ENCODE measurements at regions not wholly inside any gene's neighbourhood (a gene's known extent, or its start where the extent isn't known, plus 50 kb on each side); places are given as distances from the start of the nearest gene placed in this dataset.

GRCh38 chr10:8499752-8500390, 445.4 kb downstream of the GATA3 start:
- FAIRE-seq (no peak), DNase-seq (ENCODE audit: extremely low spot score, insufficient read length, low read depth) (no peak)

DNA sequence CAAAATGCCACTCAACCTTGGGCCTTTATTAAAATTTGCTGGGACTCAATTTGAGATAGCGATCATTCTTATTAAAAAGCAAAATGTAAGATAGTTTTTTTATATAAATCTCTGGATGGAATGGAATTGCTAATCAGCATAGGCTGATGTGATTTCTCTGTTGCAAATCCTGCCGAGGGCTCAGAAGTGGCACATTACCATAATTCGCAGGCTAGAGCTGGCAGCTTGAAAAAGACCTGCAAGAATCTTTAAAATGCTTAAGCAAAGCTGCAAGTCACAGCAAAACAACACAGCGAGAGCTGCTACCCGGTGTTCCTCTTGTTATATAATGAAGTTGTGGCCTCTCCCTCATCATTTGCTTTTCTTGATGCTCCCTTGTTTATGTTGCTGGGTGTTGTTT, 448.1 kb downstream of the GATA3 start:
- DNase-seq (ENCODE audit: extremely low spot score, insufficient read length, low read depth): no peak
- FAIRE-seq: no peak

DNA sequence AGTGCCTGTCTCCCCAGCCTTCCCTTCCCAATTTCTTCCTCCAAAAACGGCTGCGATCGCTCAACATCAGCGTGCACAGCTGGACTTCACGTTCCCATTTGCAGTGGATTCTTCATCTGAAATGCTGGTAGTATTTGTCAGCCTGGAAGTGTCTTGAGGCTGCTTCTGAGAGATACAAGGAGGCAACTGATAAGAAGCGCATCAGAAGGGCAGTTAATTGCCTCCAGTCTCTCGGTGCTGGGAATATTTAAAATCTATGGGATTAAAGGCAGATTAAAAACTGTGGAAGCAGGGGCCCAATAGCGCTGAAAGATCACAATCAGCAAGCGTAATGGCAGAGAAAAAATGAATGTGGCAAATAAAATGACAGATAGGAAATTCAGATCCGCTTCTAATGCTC, 450.0 kb downstream of the GATA3 start:
- no peak for DNase-seq (ENCODE audit: extremely low spot score, insufficient read length, low read depth)
- FAIRE-seq: no peak

- no peak for FAIRE-seq
Measured at GRCh38 chr10:8507156-8507555, 452.7 kb downstream of the GATA3 start.

GRCh38 chr10:8508882-8509281, 454.4 kb downstream of the GATA3 start:
- DNase-seq (ENCODE audit: extremely low spot score, insufficient read length, low read depth): no peak
- no peak for FAIRE-seq

More at GRCh38 chr10:8507156-8507555, 452.7 kb downstream of the GATA3 start:
- DNase-seq (ENCODE audit: extremely low spot score, insufficient read length, low read depth): no peak

DNA sequence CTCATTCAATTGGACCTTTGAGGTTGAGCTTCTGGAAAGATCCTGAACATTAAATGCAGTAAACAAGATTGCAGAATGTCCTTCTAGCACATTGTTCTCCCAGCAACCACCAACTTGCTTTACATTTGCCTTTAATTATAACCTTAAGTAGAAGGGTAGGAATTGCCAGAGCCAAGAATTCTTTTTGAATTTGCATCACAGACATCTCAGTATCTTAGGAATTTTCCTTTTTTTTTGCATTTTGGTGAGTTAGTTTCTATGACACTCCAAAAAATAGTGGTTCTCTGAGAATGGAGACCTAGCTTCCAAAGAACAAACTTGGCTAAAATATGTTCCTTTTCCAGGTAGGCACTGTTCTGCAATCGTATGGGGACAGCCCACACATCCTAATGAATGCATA, 456.0 kb downstream of the GATA3 start:
- FAIRE-seq (no peak), DNase-seq (ENCODE audit: extremely low spot score, insufficient read length, low read depth) (no peak)

DNA sequence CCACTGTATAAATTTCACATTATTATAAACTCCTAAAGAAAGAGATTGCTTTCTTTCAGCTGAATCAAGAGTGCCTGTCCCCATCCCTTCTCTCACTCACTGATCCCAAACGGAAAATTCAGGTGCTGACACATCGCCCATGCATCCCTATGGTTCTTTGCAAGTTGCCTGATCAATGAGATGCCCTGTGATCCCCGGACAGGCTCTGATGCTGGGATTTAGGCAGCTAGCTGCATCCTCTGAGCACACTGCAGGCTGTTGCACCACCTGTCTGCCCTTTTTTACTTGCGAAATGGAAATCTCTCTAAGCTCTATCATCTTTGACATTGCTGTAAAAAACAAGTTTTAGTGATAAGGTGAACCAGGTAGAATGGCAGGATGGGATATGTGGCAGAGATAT, 456.5 kb downstream of the GATA3 start:
- DNase-seq (ENCODE audit: extremely low spot score, insufficient read length, low read depth) (no peak), FAIRE-seq (no peak)

DNA sequence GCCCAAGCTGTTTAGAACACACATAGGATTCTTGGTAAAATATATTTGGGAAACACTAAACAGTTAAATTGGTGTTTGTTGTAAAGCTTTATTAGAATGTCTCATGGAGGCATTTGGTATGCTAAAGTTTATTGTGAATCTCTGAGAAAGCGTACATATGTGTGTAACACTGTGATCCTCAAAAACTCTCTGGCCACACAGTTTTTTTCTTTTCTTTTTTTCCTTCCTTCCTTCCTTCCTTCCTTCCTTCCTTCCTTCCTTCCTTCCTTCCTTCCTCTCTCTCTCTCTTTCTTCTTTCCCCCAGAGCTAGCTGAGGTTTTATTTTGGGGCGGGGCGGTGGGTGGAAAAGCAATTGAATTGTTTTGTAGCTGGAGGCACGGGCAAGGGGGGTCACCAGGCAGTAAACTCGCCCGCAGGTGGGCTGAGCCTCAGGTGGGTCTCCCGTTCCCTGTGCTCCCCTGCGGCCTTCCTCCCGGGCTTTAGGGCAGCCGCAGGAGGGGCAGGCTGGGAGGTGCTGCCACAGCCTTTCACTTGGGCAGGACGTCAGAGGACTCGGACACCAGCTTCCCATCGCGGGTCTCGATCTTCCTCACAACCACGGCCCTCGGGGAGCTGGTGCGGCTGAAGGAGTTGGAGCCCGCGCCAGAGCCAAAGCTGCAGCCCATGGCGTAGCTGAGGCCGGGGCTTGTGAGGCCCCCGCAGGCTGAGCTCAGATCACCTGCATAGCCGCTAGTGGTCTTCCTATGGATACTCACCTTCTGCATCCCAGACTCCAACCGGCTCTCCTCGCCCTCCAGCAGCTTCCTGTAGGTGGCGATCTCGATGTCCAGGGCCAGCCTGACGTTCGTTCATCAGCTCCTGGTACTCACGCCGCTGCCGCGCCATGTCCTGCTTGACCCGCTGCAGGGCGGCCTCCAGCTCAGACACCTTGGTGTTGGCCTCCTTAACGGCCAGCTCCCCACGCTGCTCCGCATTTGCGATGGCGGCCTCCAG, 459.0 kb downstream of the GATA3 start:
- DNase-seq (ENCODE audit: extremely low spot score, insufficient read length, low read depth) (no peak), FAIRE-seq (no peak)

GRCh38 chr10:8520382-8520781, 465.9 kb downstream of the GATA3 start:
- FAIRE-seq (no peak), DNase-seq (ENCODE audit: extremely low spot score, insufficient read length, low read depth) (no peak)

- no peak for FAIRE-seq
Measured at GRCh38 chr10:8527773-8528172, 473.3 kb downstream of the GATA3 start.

GRCh38 chr10:8531116-8531515, 476.6 kb downstream of the GATA3 start:
- no peak for DNase-seq (ENCODE audit: extremely low spot score, insufficient read length, low read depth)
- FAIRE-seq: no peak

More at GRCh38 chr10:8527773-8528172, 473.3 kb downstream of the GATA3 start:
- DNase-seq (ENCODE audit: extremely low spot score, insufficient read length, low read depth): no peak

DNA sequence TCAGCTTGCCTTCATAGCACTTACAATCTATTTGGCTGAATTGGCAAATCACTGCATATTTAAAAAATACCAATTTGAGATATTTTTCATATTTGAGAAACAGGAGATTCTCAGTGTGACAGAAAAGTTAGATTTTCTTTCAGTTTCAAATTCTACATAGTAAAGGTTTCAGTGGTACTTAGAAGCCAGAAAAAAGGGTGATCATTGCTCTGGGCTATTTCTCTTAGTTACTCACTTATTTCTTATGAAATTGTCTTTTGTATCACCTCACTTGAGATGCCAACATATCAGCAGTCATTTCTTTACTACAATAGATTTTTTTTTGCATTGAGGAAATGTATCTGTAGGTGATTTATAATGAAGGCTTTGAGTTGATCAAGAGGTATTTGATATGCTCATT, 478.2 kb downstream of the GATA3 start:
- no peak for DNase-seq (ENCODE audit: extremely low spot score, insufficient read length, low read depth)
- no peak for FAIRE-seq

DNA sequence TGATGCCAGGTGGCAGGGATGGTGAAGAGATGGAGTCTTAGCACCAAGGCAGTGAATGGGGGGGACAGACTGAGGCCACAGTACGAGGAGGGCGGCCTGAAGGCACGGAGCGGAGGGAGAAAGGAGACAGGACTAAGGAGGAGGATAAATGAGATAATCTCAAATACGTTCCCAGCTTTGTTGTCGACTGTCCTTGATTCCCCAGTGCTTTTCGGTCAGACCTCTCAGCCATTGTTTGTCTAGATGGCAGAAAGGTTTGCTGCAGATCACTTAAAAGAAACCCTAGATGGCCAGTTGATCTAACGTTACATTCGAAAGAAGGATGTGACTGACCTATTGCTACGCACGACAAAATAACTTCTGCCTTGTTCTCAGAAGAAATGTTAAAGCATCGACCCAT, 479.0 kb downstream of the GATA3 start:
- no peak for DNase-seq (ENCODE audit: extremely low spot score, insufficient read length, low read depth)

DNA sequence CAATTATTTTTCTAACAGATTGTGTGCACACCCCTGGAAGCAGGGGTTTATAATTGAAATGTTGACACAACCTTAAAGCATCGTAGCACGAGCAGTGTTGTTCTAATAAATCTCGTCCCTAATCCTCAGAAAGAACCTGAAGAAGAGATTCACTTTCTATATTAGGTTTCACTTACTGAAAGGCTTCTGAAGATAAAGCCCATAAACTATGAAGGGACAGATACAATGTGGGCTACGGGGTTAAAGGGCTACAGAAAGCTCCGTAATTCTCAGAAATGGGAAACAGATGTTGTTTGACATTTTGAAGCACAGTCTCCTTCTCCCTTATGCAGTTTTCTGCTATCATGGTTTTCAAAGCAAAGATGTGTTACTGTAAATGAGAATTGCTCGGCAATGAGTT, 479.6 kb downstream of the GATA3 start:
- FAIRE-seq (no peak), DNase-seq (ENCODE audit: extremely low spot score, insufficient read length, low read depth) (no peak)

More for the DNA sequence above, 479.0 kb downstream of the GATA3 start:
- no peak for FAIRE-seq

- FAIRE-seq: no peak
- DNase-seq (ENCODE audit: extremely low spot score, insufficient read length, low read depth): no peak
Measured at GRCh38 chr10:8534891-8535290, 480.4 kb downstream of the GATA3 start.

GRCh38 chr10:8539056-8539455, 484.6 kb downstream of the GATA3 start:
- FAIRE-seq (no peak), DNase-seq (ENCODE audit: extremely low spot score, insufficient read length, low read depth) (no peak)

DNA sequence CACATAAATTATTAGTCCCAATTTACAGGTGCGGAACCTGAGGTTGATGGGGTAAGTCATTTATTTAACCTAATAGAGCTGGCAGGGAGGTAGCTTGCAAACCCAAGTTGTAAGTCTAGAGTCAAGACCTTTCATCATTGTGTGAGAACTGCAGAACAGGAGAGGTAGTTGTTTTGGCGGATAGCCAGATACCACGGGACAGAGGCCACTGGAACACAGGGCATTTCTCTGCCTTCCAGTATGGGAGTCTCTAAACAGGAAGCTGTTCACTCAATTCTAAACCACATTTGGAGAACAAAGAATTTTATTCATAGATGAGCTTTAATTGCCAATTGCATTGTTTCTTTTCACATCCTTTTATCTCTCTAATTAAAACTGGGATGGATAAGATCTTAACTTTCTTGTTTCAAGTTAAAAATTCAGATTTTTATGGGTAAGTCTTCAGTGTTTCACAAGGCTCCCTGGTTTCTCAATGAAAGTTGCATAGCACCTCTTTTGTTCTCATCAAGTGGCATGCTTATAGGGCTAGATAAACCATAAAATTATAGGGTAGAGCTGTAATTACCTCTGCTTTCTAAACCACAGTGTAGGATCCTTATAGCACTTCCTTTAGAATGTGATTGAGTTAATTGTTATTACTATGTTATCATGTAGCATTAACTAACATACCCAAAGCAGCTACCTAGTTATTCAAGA, 489.0 kb downstream of the GATA3 start:
- DNase-seq (ENCODE audit: extremely low spot score, insufficient read length, low read depth) (no peak), FAIRE-seq (no peak)

GRCh38 chr10:8544057-8544380, 489.5 kb downstream of the GATA3 start:
- FAIRE-seq (no peak), DNase-seq (ENCODE audit: extremely low spot score, insufficient read length, low read depth) (no peak)

DNA sequence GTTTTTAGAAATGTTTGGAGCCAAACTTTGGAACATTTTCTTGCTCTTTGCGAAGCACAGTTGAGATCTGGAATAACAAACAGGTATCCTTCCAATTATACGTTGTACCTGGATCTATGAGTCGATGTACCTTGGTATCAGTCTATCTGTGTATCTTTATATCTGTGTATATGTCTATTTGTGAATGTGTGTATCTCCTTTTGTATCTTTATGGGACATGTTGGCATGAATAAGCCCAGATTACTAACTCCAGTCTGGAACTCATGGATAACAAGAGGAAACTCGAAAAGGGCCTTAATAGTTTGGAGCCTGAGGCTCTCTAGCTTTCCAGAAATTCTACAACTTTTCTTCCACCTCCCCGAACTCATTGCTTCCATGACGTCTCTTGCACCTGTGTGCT, 490.0 kb downstream of the GATA3 start:
- FAIRE-seq: no peak

DNA sequence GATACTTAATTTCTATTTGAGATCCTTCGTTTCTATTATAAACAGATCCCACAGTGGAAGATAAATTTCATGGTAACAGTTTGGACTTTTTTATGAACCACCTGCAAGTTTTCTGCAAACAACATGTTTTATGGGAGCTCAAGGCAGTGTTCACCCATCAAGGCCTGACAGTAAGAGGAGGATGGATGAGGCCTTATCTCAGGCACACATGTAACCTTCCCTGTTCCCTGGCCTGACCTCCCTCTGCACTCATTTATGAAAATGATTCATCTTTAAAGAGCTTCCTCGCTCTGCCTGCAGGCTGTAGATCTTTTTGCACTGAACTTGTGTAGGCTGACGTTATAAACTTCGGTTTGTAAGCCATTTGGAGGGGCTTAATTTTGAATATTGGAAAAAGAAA, 500.1 kb downstream of the GATA3 start:
- no peak for DNase-seq (ENCODE audit: extremely low spot score, insufficient read length, low read depth)
- FAIRE-seq: no peak

More for the DNA sequence above, 490.0 kb downstream of the GATA3 start:
- DNase-seq (ENCODE audit: extremely low spot score, insufficient read length, low read depth): no peak

DNA sequence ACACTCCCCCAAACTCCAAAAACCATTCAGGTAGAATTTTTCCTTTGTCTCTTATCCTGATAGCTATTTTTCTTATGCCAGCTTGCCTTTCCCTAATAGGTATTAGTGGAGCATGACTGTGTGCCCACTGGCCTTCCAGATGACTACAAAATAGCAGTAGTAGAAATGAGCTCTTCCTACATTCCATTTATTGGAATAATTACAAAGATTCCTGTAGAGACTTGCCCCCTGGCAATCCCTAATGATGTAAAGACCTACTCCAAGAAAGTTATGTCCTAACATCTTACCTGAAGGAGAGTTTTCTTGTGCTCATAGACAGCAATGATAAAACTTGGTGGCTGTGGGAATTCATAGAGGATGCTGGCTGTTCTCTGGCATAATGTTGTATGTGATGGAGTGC, 501.8 kb downstream of the GATA3 start:
- no peak for FAIRE-seq
- DNase-seq (ENCODE audit: extremely low spot score, insufficient read length, low read depth): no peak

Measured in GM18507 (cell line).